Astrocyte (in vitro differentiated cells and primary cell): ENCODE measurements at regions not wholly inside any gene's neighbourhood (a gene's known extent, or its start where the extent isn't known, plus 50 kb on each side); places are given as distances from the start of the nearest gene placed in this dataset.

Experiments used
- EZH2 ChIP-seq: IDR thresholded peaks from 2 replicates; pipeline ENCODE4 v1.6.1; 2012; ENCODE audit warnings: mild to moderate bottlenecking, low read length, inconsistent platforms; ENCODE audit not compliant: insufficient read depth
- TF ChIP-seq, protein P1 (sequence below): IDR thresholded peaks from 2 replicates; pipeline ENCODE4 v1.5.1; 2011; ENCODE audit warnings: low read depth, mild to moderate bottlenecking, inconsistent platforms, low read length, moderate library complexity; ENCODE audit not compliant: insufficient read depth

GRCh38 chr6:44560458-44561059 is 173.1 kb downstream of the CDC5L start:
- TF ChIP-seq, protein P1, sequence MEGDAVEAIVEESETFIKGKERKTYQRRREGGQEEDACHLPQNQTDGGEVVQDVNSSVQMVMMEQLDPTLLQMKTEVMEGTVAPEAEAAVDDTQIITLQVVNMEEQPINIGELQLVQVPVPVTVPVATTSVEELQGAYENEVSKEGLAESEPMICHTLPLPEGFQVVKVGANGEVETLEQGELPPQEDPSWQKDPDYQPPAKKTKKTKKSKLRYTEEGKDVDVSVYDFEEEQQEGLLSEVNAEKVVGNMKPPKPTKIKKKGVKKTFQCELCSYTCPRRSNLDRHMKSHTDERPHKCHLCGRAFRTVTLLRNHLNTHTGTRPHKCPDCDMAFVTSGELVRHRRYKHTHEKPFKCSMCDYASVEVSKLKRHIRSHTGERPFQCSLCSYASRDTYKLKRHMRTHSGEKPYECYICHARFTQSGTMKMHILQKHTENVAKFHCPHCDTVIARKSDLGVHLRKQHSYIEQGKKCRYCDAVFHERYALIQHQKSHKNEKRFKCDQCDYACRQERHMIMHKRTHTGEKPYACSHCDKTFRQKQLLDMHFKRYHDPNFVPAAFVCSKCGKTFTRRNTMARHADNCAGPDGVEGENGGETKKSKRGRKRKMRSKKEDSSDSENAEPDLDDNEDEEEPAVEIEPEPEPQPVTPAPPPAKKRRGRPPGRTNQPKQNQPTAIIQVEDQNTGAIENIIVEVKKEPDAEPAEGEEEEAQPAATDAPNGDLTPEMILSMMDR, result no peak
- no peak for TF ChIP-seq EZH2
